ENCODE measurements at regions not wholly inside any gene's neighbourhood (a gene's known extent, or its start where the extent isn't known, plus 50 kb on each side); places are given as distances from the start of the nearest gene placed in this dataset.

- Histone ChIP-seq H3K36me3 (ENCODE audit: control insufficient read depth in 2 of 2, insufficient read depth in 2 of 2, low read length in 1 of 2) (no peaks in the 10 kb centered on the region), H3K4me3 (ENCODE audit: low read length in 2 of 2) (no peak overlapping the region), H3K9me3 (ENCODE audit: control insufficient read depth in 2 of 2, insufficient read depth in 1 of 2, low read length in 1 of 2) (peaks cover 0 to 9% of the 10 kb centered on the region in 2 donors), H3K4me1 (ENCODE audit: control insufficient read depth in 2 of 2, insufficient read depth in 2 of 2, low read length in 2 of 2) (no peaks in the 10 kb centered on the region), H3K27ac (ENCODE audit: low read depth in 1 of 2, low read length in 1 of 2) (no peak overlapping the region), H3K27me3 (ENCODE audit: control insufficient read depth in 2 of 2, insufficient read depth in 1 of 2, low read length in 1 of 2) (no peaks in the 10 kb centered on the region)
- WGBS: 64% methylated on average over 7 of the region's 7 CpGs
- no peak for DNase-seq (ENCODE audit: low read depth in 6 of 9, low spot score in 9 of 9)
Observed at GRCh38 chr4:127196655-127197352, 436.0 kb upstream of the INTU start.

DNA sequence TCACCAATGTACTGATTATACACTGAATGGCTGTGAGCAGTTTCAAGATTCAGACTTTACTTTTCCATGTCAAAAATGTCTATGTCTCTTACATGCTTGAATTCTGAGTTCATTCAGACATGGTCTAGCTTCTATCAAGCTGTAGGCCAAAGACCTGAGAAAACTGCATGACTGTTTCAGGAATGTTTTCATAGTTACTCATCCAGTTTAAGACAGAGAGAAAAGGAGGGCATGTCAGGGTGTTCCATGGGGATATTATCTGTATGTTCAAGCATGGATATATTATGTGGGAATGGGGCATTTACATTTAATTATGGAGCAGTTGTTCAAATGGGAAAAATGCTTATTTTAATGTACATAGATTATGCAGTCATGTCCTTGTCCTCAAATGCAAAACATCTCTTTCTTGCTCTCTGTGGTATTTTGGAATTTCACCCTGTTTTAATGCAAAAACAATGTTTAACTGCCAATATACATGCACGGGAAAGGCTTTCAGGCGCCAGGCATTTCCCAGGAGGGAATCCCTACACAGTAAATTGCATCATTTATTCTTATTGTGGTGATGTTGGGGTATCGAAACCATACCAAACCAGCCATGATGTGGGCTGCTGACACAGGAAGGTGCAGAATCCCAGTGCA, 429.1 kb upstream of the INTU start:
- Histone ChIP-seq H3K27me3 (ENCODE audit: control insufficient read depth in 2 of 2, insufficient read depth in 1 of 2, low read length in 1 of 2) (no peaks in the 10 kb centered on the region), H3K4me3 (ENCODE audit: low read length in 2 of 2) (no peak overlapping the region), H3K9me3 (ENCODE audit: control insufficient read depth in 2 of 2, insufficient read depth in 1 of 2, low read length in 1 of 2) (no peaks in the 10 kb centered on the region), H3K36me3 (ENCODE audit: control insufficient read depth in 2 of 2, insufficient read depth in 2 of 2, low read length in 1 of 2) (no peaks in the 10 kb centered on the region), H3K4me1 (ENCODE audit: control insufficient read depth in 2 of 2, insufficient read depth in 2 of 2, low read length in 2 of 2) (no peaks in the 10 kb centered on the region), H3K27ac (ENCODE audit: low read depth in 1 of 2, low read length in 1 of 2) (no peak overlapping the region)
- no peak for DNase-seq (ENCODE audit: low read depth in 6 of 9, low spot score in 9 of 9)
- WGBS: 88% methylated on average over 3 of the region's 3 CpGs

DNA sequence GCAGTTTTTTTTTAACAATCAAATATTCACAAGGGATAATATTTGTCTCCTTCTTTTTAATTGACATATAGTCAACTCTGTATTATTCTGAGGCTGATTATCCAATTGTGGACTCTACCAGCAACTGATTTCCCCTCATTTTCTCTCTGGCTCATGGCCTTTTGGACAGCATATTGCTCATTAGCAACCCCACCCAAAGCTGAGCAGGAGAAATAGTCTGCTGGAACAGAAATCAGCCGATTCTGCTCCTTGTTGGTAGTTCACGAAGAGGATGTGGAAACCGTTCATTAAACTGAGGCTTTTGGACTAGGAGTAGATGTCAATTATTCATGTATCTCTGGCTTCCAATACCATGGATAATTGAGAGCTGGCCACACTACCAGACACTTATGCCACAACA, 428.4 kb upstream of the INTU start:
- Histone ChIP-seq H3K27me3 (ENCODE audit: control insufficient read depth in 2 of 2, insufficient read depth in 1 of 2, low read length in 1 of 2) (no peaks in the 10 kb centered on the region), H3K4me3 (ENCODE audit: low read length in 2 of 2) (no peak overlapping the region), H3K27ac (ENCODE audit: low read depth in 1 of 2, low read length in 1 of 2) (no peak overlapping the region), H3K4me1 (ENCODE audit: control insufficient read depth in 2 of 2, insufficient read depth in 2 of 2, low read length in 2 of 2) (no peaks in the 10 kb centered on the region), H3K9me3 (ENCODE audit: control insufficient read depth in 2 of 2, insufficient read depth in 1 of 2, low read length in 1 of 2) (no peaks in the 10 kb centered on the region), H3K36me3 (ENCODE audit: control insufficient read depth in 2 of 2, insufficient read depth in 2 of 2, low read length in 1 of 2) (no peaks in the 10 kb centered on the region)
- WGBS: 63% methylated on average over 3 of the region's 3 CpGs
- DNase-seq (ENCODE audit: low read depth in 6 of 9, low spot score in 9 of 9): no peak

DNA sequence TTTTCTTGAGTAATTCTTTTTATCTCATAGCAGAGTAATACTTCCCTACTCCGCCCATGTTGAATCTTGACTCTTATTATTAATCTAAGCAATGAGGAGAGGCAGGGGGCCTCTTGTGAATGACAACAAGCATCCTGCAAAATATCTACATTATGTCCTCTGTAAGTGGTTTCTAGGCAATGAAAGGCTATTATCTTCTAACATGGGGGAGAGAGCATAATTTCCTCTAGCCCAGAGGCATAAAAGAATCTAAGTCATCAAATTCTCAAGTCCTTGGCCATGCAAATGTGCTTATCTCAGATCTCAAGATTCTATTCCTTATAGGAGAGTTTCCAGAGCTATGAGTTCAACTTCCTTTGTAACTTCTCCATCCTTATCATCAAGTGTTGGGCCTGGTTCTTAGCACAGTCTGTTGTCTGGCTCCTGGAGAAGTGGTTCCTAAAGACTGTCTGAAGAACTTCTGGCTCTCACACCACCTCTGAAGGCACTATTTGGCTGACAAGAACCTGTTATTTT, 423.1 kb upstream of the INTU start:
- Histone ChIP-seq H3K27me3 (ENCODE audit: control insufficient read depth in 2 of 2, insufficient read depth in 1 of 2, low read length in 1 of 2) (no peaks in the 10 kb centered on the region), H3K27ac (ENCODE audit: low read depth in 1 of 2, low read length in 1 of 2) (no peak overlapping the region), H3K9me3 (ENCODE audit: control insufficient read depth in 2 of 2, insufficient read depth in 1 of 2, low read length in 1 of 2) (no peaks in the 10 kb centered on the region), H3K4me3 (ENCODE audit: low read length in 2 of 2) (no peak overlapping the region), H3K36me3 (ENCODE audit: control insufficient read depth in 2 of 2, insufficient read depth in 2 of 2, low read length in 1 of 2) (no peaks in the 10 kb centered on the region), H3K4me1 (ENCODE audit: control insufficient read depth in 2 of 2, insufficient read depth in 2 of 2, low read length in 2 of 2) (no peaks in the 10 kb centered on the region)
- 96% methylated on average over 1 of the region's 1 CpG for WGBS
- no peak for DNase-seq (ENCODE audit: low read depth in 6 of 9, low spot score in 9 of 9)

- H3K27ac ChIP-seq (ENCODE audit: low read depth in 1 of 2, low read length in 1 of 2): no peak overlapping the region
- no peaks in the 10 kb centered on the region for H3K27me3 ChIP-seq (ENCODE audit: control insufficient read depth in 2 of 2, insufficient read depth in 1 of 2, low read length in 1 of 2)
- H3K4me1 ChIP-seq (ENCODE audit: control insufficient read depth in 2 of 2, insufficient read depth in 2 of 2, low read length in 2 of 2): no peaks in the 10 kb centered on the region
- no peak for DNase-seq (ENCODE audit: low read depth in 6 of 9, low spot score in 9 of 9)
- no peak overlapping the region for H3K4me3 ChIP-seq (ENCODE audit: low read length in 2 of 2)
- WGBS: 79% methylated on average over 2 of the region's 2 CpGs
- H3K36me3 ChIP-seq (ENCODE audit: control insufficient read depth in 2 of 2, insufficient read depth in 2 of 2, low read length in 1 of 2): no peaks in the 10 kb centered on the region
- H3K9me3 ChIP-seq (ENCODE audit: control insufficient read depth in 2 of 2, insufficient read depth in 1 of 2, low read length in 1 of 2): no peaks in the 10 kb centered on the region
Observed at GRCh38 chr4:127210893-127211649, 421.7 kb upstream of the INTU start.

- 72% methylated on average over 4 of the region's 4 CpGs for WGBS
- no peaks in the 10 kb centered on the region for H3K36me3 ChIP-seq (ENCODE audit: control insufficient read depth in 2 of 2, insufficient read depth in 2 of 2, low read length in 1 of 2)
- no peak overlapping the region for H3K27ac ChIP-seq (ENCODE audit: low read depth in 1 of 2, low read length in 1 of 2)
- H3K9me3 ChIP-seq (ENCODE audit: control insufficient read depth in 2 of 2, insufficient read depth in 1 of 2, low read length in 1 of 2): no peaks in the 10 kb centered on the region
- no peaks in the 10 kb centered on the region for H3K27me3 ChIP-seq (ENCODE audit: control insufficient read depth in 2 of 2, insufficient read depth in 1 of 2, low read length in 1 of 2)
- no peak overlapping the region for H3K4me3 ChIP-seq (ENCODE audit: low read length in 2 of 2)
- DNase-seq (ENCODE audit: low read depth in 6 of 9, low spot score in 9 of 9): no peak
- H3K4me1 ChIP-seq (ENCODE audit: control insufficient read depth in 2 of 2, insufficient read depth in 2 of 2, low read length in 2 of 2): no peaks in the 10 kb centered on the region
Observed at GRCh38 chr4:127211650-127212560, 420.9 kb upstream of the INTU start.

DNA sequence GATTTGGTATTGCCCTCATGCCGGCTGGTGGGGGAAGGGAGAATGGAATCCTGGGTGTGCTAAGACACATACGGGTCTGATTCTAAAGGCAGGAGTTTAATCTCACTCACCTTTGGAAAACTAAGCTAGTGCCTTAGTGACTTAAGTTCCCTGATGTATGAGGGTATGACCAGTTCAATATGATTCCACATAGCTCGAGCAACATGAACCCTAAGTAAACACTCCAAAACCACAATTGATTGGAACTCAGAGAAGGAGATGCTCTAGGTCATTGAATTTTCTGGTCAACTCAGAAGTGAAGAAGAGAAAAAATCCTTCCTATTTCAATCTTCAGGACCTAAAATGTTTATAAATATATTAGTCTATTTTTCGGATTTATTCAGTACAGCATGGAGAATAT, 420.1 kb upstream of the INTU start:
- no peak overlapping the region for H3K27ac ChIP-seq (ENCODE audit: low read depth in 1 of 2, low read length in 1 of 2)
- H3K27me3 ChIP-seq (ENCODE audit: control insufficient read depth in 2 of 2, insufficient read depth in 1 of 2, low read length in 1 of 2): no peaks in the 10 kb centered on the region
- H3K9me3 ChIP-seq (ENCODE audit: control insufficient read depth in 2 of 2, insufficient read depth in 1 of 2, low read length in 1 of 2): no peaks in the 10 kb centered on the region
- H3K36me3 ChIP-seq (ENCODE audit: control insufficient read depth in 2 of 2, insufficient read depth in 2 of 2, low read length in 1 of 2): no peaks in the 10 kb centered on the region
- no peak for DNase-seq (ENCODE audit: low read depth in 6 of 9, low spot score in 9 of 9)
- H3K4me3 ChIP-seq (ENCODE audit: low read length in 2 of 2): no peak overlapping the region
- 89% methylated on average over 4 of the region's 4 CpGs for WGBS
- H3K4me1 ChIP-seq (ENCODE audit: control insufficient read depth in 2 of 2, insufficient read depth in 2 of 2, low read length in 2 of 2): no peaks in the 10 kb centered on the region

GRCh38 chr4:127214016-127214415, 418.7 kb upstream of the INTU start:
- Histone ChIP-seq H3K4me1 (ENCODE audit: control insufficient read depth in 2 of 2, insufficient read depth in 2 of 2, low read length in 2 of 2) (no peaks in the 10 kb centered on the region), H3K9me3 (ENCODE audit: control insufficient read depth in 2 of 2, insufficient read depth in 1 of 2, low read length in 1 of 2) (peaks cover 0 to 3% of the 10 kb centered on the region in 2 donors), H3K36me3 (ENCODE audit: control insufficient read depth in 2 of 2, insufficient read depth in 2 of 2, low read length in 1 of 2) (no peaks in the 10 kb centered on the region), H3K27ac (ENCODE audit: low read depth in 1 of 2, low read length in 1 of 2) (no peak overlapping the region), H3K4me3 (ENCODE audit: low read length in 2 of 2) (no peak overlapping the region), H3K27me3 (ENCODE audit: control insufficient read depth in 2 of 2, insufficient read depth in 1 of 2, low read length in 1 of 2) (no peaks in the 10 kb centered on the region)
- DNase-seq (ENCODE audit: low read depth in 6 of 9, low spot score in 9 of 9): no peak
- WGBS: 91% methylated on average over 2 of the region's 2 CpGs
